PC-3 (cell line): ENCODE measurements at regions not wholly inside any gene's neighbourhood (a gene's known extent, or its start where the extent isn't known, plus 50 kb on each side); places are given as distances from the start of the nearest gene placed in this dataset.

Source experiments
- ATAC-seq: fragments of 200-7000 bp; cut with Tn5 transposase; 2 replicates; pipeline ENCODE4 v1.9.1; 2020; ENCODE audit warnings: mild to moderate bottlenecking, moderate library complexity
- BruUV-seq: library from RNA; stranded (reverse); fragments of 400-500 nt; replicated peaks from 2 replicates; lab custom pipeline; 2021; lab: Mats Ljungman, UMichigan
- CTCF ChIA-PET: fragments of 300-600 bp; sonication (Branson Sonifier 250); formaldehyde crosslinking; loops from one replicate; lab custom pipeline; 2022; ENCODE audit warnings: antibody characterized with exemption; lab: Charles Lee
- POLR2A ChIA-PET: fragments of 300-600 bp; sonication (Branson Sonifier 250); formaldehyde crosslinking; loops from one replicate; lab custom pipeline; 2022; ENCODE audit warnings: antibody characterized with exemption; ENCODE audit not compliant: unreplicated experiment; lab: Charles Lee
- DNase-seq: peaks from one replicate; pipeline ENCODE4 v3.0.0-alpha.2; 2015
- H2AFZ ChIP-seq: fragments of 300-600 bp; sonication (generic); 2 replicates; pipeline ENCODE4 v1.6.0; 2016; ENCODE audit warnings: antibody characterized with exemption, low read length
- H3F3A ChIP-seq: fragments of 300-600 bp; sonication (generic); one replicate; pipeline ENCODE4 v1.6.0; 2017; ENCODE audit warnings: antibody characterized with exemption, low read length, control low read depth, mild to moderate bottlenecking; ENCODE audit not compliant: unreplicated experiment
- H3K27ac ChIP-seq: fragments of 300-600 bp; sonication (generic); 2 replicates; pipeline ENCODE4 v1.5.1; 2016; ENCODE audit warnings: mild to moderate bottlenecking, low read length
- H3K27me3 ChIP-seq: fragments of 300-600 bp; sonication (generic); 2 replicates; pipeline ENCODE4 v1.6.1; 2016; ENCODE audit warnings: low read length, mixed read lengths
- H3K36me3 ChIP-seq: fragments of 300-600 bp; sonication (generic); 2 replicates; pipeline ENCODE4 v1.6.1; 2016; ENCODE audit warnings: low read depth, mixed run types, low read length, mixed read lengths
- H3K4me1 ChIP-seq: fragments of 300-600 bp; sonication (generic); 2 replicates; pipeline ENCODE4 v1.5.1; 2016; ENCODE audit warnings: low read length; ENCODE audit not compliant: insufficient read depth
- H3K4me2 ChIP-seq: fragments of 300-600 bp; sonication (generic); 2 replicates; pipeline ENCODE4 v1.6.0; 2016; ENCODE audit warnings: low read length
- H3K4me3 ChIP-seq: fragments of 300-600 bp; sonication (generic); 2 replicates; pipeline ENCODE4 v1.5.1; 2016; ENCODE audit warnings: mild to moderate bottlenecking, low read length, mixed read lengths
- H3K79me2 ChIP-seq: fragments of 300-600 bp; sonication (generic); 2 replicates; pipeline ENCODE4 v1.6.1; 2017; ENCODE audit warnings: low read length, mixed read lengths
- H3K9ac ChIP-seq: fragments of 300-600 bp; sonication (generic); 2 replicates; pipeline ENCODE4 v1.6.0; 2016; ENCODE audit warnings: mild to moderate bottlenecking, low read length
- H3K9me2 ChIP-seq: fragments of 300-600 bp; sonication (generic); replicated peaks from 2 replicates; pipeline ENCODE4 v1.6.1; 2016; ENCODE audit warnings: mixed run types, low read length, mixed read lengths
- H3K9me3 ChIP-seq: fragments of 300-600 bp; sonication (generic); 2 replicates; pipeline ENCODE4 v1.6.1; 2016; ENCODE audit warnings: low read length, mixed read lengths
- H4K20me1 ChIP-seq: fragments of 300-600 bp; sonication (generic); 2 replicates; pipeline ENCODE4 v1.6.1; 2016; ENCODE audit warnings: low read length, mixed read lengths
- CTCF ChIP-seq: fragments of 300-600 bp; sonication (generic); conservative IDR thresholded peaks from 2 replicates; pipeline ENCODE4 v1.5.1; 2017; ENCODE audit warnings: antibody characterized with exemption, low read depth, mild to moderate bottlenecking, low read length
- EZH2 ChIP-seq: fragments of 300-600 bp; sonication (generic); IDR thresholded peaks from one replicate; pipeline ENCODE4 v1.6.1; 2017; ENCODE audit warnings: antibody characterized with exemption, mild to moderate bottlenecking, low read length; ENCODE audit not compliant: unreplicated experiment
- EZH2phosphoT487 ChIP-seq: fragments of 300-600 bp; sonication (generic); IDR thresholded peaks from 2 replicates; pipeline ENCODE4 v1.6.1; 2018; ENCODE audit warnings: mild to moderate bottlenecking, antibody characterized with exemption, low read length, borderline replicate concordance
- intact Hi-C: fragments of 100-400 bp; cut with micrococcal nuclease; formaldehyde crosslinking; loops from 2 replicates; pipeline ENCODE4 v1.9.0; 2023

GRCh38 chr1:209485751-209486150 is 97.8 kb upstream of the CAMK1G start:
- Histone ChIP-seq H3K36me3 (no peaks in the 10 kb centered on the region), H3K9ac (no peak overlapping the region), H3K4me3 (no peak overlapping the region), H2AFZ (no peak overlapping the region), H3K4me2 (no peak overlapping the region), H3K27me3 (no peaks in the 10 kb centered on the region), H3K79me2 (no peaks in the 10 kb centered on the region), H3K4me1 (peaks cover 14% of the 10 kb centered on the region; the same call in 1 of the 2 replicates), H4K20me1 (no peaks in the 10 kb centered on the region), H3F3A (no peaks in the 10 kb centered on the region), H3K9me2 (no peaks in the 10 kb centered on the region), H3K27ac (no peak overlapping the region), H3K9me3 (no peaks in the 10 kb centered on the region)
- ChIA-PET POLR2A (no interaction called here), CTCF (no interaction called here)
- ATAC-seq: no peak
- intact Hi-C loops: no loop called here
- no TSS peak for BruUV-seq
- DNase-seq: no peak
- TF ChIP-seq EZH2phosphoT487: no peak
- no peak for TF ChIP-seq CTCF
- TF ChIP-seq EZH2: no peak

- H3K27me3 ChIP-seq: no peaks in the 10 kb centered on the region
- H3K79me2 ChIP-seq: no peaks in the 10 kb centered on the region
- no peaks in the 10 kb centered on the region for H3K9me3 ChIP-seq
- H3K4me1 ChIP-seq: peaks cover 14% of the 10 kb centered on the region; the same call in 1 of the 2 replicates
- no peaks in the 10 kb centered on the region for H4K20me1 ChIP-seq
- BruUV-seq: no TSS peak
- POLR2A ChIA-PET: no interaction called here
- intact Hi-C loops: no loop called here
- no peaks in the 10 kb centered on the region for H3K9me2 ChIP-seq
- no peak overlapping the region for H3K4me3 ChIP-seq
- ATAC-seq (peak; percentile 50), DNase-seq (peak; percentile 61)
- CTCF ChIA-PET: no interaction called here
- H3K9ac ChIP-seq: no peak overlapping the region
- no peaks in the 10 kb centered on the region for H3K36me3 ChIP-seq
- H2AFZ ChIP-seq: no peak overlapping the region
- no peaks in the 10 kb centered on the region for H3F3A ChIP-seq
- TF ChIP-seq EZH2 (no peak), CTCF (no peak), EZH2phosphoT487 (no peak)
- no peak overlapping the region for H3K27ac ChIP-seq
- H3K4me2 ChIP-seq: no peak overlapping the region
Measured at GRCh38 chr1:209486861-209487593, 96.5 kb upstream of the CAMK1G start.

GRCh38 chr1:209490013-209490412 is 93.5 kb upstream of the CAMK1G start:
- Histone ChIP-seq H3K4me3 (no peak overlapping the region), H4K20me1 (no peaks in the 10 kb centered on the region), H3K27ac (no peak overlapping the region), H2AFZ (no peak overlapping the region), H3K9ac (no peak overlapping the region), H3K9me2 (no peaks in the 10 kb centered on the region), H3K79me2 (no peaks in the 10 kb centered on the region), H3F3A (no peaks in the 10 kb centered on the region), H3K4me1 (peaks cover 14% of the 10 kb centered on the region; the same call in 1 of the 2 replicates), H3K27me3 (no peaks in the 10 kb centered on the region), H3K36me3 (no peaks in the 10 kb centered on the region), H3K9me3 (no peaks in the 10 kb centered on the region), H3K4me2 (no peak overlapping the region)
- intact Hi-C loops: loop anchor here (1.0 to 5.0 kb wide), 6 partner anchors 53 to 838 kb away; no protein-coding TSS in a partner anchor
- POLR2A ChIA-PET: no interaction called here
- DNase-seq (peak; percentile 82), ATAC-seq (peak; percentile 83)
- TF ChIP-seq EZH2 (no peak), CTCF (peak; percentile 94)
- CTCF ChIA-PET: interaction anchor here (0.5 to 1.3 kb wide), 11 partner anchors 15 to 1287 kb away, joined by 3 to 7 read pairs (median 3); no protein-coding TSS in a partner anchor
- BruUV-seq: no TSS peak
